HCT116 (cell line): ENCODE measurements at regions not wholly inside any gene's neighbourhood (a gene's known extent, or its start where the extent isn't known, plus 50 kb on each side); places are given as distances from the start of the nearest gene placed in this dataset.

Source experiments
- CEBPB ChIP-seq: IDR thresholded peaks from 2 replicates; pipeline ENCODE4 v1.6.1; 2012; ENCODE audit warnings: low read depth
- EZH2 ChIP-seq: fragments of 200-600 bp; sonication (generic); IDR thresholded peaks from 2 replicates; pipeline ENCODE4 v1.6.1; 2017; ENCODE audit warnings: antibody characterized with exemption, mixed run types
- EZH2phosphoT487 ChIP-seq: fragments of 200-600 bp; IDR thresholded peaks from 2 replicates; pipeline ENCODE4 v1.6.1; 2018; ENCODE audit warnings: antibody characterized with exemption, borderline replicate concordance
- POLR2A ChIP-seq: IDR thresholded peaks from 2 replicates; pipeline ENCODE4 v1.7.0; 2011; ENCODE audit warnings: borderline replicate concordance; ENCODE audit not compliant: insufficient read depth, insufficient read length; ENCODE audit errors: extremely low read depth
- POLR2AphosphoS5 ChIP-seq: IDR thresholded peaks from 2 replicates; pipeline ENCODE4 v1.6.1; 2011; ENCODE audit warnings: mild to moderate bottlenecking, low read depth, low read length, moderate library complexity
- RAD21 ChIP-seq: IDR thresholded peaks from 2 replicates; pipeline ENCODE4 v1.6.1; 2012; ENCODE audit warnings: low read depth, mild to moderate bottlenecking
- SIN3A ChIP-seq: IDR thresholded peaks from 2 replicates; pipeline ENCODE4 v1.6.1; 2012; ENCODE audit warnings: low read depth
- YY1 ChIP-seq: IDR thresholded peaks from 2 replicates; pipeline ENCODE4 v1.6.1; 2011; ENCODE audit warnings: low read length, low read depth, moderate library complexity, mild to moderate bottlenecking; ENCODE audit not compliant: insufficient replicate concordance; ENCODE audit errors: extremely low read depth
- ZNF274 ChIP-seq: fragments of 200-500 bp; sonication (Bioruptor generic); IDR thresholded peaks from 2 replicates; pipeline ENCODE4 v1.6.1; 2014; ENCODE audit warnings: mild to moderate bottlenecking, low read depth, low read length, inconsistent platforms
- TF ChIP-seq, protein P1 (sequence below): IDR thresholded peaks from 2 replicates; pipeline ENCODE4 v1.6.1; 2012; ENCODE audit warnings: low read depth
- TF ChIP-seq, protein P2 (sequence below), 3 experiments: fragments of 200-600 bp in 1 of 3; sonication (generic) in 1 of 3; IDR thresholded peaks in 2 of 3; conservative IDR thresholded peaks in 1 of 3; 2 replicates each; pipeline ENCODE4 v1.5.1; 2012 to 2017; ENCODE audit warnings: low read depth in 2 of 3, low read length in 2 of 3, antibody characterized with exemption in 1 of 3, borderline replicate concordance in 1 of 3, control low read depth in 1 of 3, mild to moderate bottlenecking in 1 of 3, mixed read lengths in 1 of 3, mixed run types in 1 of 3, moderate library complexity in 1 of 3; ENCODE audit not compliant: insufficient read depth in 1 of 3
- TF ChIP-seq, protein P3 (sequence below): IDR thresholded peaks from 2 replicates; pipeline ENCODE4 v1.6.1; 2012

DNA sequence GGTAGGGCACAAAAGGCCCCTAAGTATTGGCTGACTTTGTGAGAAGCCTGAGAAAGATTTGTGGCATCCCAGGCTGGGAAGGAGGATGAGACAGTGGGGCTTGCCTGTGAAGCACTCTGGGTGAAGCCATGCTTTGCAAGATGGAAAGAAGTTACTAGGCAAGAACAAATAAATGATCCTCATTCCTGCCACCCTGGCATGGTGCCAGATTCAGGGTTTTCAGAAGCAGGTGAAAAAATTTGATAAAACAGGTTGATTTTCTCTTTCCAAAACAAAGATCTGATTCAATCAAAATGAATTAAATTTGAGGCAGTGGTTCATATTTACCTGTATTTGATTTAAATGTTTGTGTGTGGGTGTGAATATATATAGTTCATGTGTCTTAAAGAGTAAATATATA, 386.9 kb upstream of the PROX1 start:
- TF ChIP-seq, protein P1, sequence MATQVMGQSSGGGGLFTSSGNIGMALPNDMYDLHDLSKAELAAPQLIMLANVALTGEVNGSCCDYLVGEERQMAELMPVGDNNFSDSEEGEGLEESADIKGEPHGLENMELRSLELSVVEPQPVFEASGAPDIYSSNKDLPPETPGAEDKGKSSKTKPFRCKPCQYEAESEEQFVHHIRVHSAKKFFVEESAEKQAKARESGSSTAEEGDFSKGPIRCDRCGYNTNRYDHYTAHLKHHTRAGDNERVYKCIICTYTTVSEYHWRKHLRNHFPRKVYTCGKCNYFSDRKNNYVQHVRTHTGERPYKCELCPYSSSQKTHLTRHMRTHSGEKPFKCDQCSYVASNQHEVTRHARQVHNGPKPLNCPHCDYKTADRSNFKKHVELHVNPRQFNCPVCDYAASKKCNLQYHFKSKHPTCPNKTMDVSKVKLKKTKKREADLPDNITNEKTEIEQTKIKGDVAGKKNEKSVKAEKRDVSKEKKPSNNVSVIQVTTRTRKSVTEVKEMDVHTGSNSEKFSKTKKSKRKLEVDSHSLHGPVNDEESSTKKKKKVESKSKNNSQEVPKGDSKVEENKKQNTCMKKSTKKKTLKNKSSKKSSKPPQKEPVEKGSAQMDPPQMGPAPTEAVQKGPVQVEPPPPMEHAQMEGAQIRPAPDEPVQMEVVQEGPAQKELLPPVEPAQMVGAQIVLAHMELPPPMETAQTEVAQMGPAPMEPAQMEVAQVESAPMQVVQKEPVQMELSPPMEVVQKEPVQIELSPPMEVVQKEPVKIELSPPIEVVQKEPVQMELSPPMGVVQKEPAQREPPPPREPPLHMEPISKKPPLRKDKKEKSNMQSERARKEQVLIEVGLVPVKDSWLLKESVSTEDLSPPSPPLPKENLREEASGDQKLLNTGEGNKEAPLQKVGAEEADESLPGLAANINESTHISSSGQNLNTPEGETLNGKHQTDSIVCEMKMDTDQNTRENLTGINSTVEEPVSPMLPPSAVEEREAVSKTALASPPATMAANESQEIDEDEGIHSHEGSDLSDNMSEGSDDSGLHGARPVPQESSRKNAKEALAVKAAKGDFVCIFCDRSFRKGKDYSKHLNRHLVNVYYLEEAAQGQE, result no peak
- TF ChIP-seq, protein P2, sequence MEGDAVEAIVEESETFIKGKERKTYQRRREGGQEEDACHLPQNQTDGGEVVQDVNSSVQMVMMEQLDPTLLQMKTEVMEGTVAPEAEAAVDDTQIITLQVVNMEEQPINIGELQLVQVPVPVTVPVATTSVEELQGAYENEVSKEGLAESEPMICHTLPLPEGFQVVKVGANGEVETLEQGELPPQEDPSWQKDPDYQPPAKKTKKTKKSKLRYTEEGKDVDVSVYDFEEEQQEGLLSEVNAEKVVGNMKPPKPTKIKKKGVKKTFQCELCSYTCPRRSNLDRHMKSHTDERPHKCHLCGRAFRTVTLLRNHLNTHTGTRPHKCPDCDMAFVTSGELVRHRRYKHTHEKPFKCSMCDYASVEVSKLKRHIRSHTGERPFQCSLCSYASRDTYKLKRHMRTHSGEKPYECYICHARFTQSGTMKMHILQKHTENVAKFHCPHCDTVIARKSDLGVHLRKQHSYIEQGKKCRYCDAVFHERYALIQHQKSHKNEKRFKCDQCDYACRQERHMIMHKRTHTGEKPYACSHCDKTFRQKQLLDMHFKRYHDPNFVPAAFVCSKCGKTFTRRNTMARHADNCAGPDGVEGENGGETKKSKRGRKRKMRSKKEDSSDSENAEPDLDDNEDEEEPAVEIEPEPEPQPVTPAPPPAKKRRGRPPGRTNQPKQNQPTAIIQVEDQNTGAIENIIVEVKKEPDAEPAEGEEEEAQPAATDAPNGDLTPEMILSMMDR (IDR thresholded peaks at IDR 0.05 in 2 of 3, conservative IDR thresholded peaks at IDR 0.05 in 1 of 3; ENCODE audit: borderline replicate concordance in 1 of 3, insufficient read depth in 1 of 3, low read depth in 2 of 3, low read length in 2 of 3), result no peak
- TF ChIP-seq RAD21, result no peak
- no peak for TF ChIP-seq POLR2AphosphoS5
- TF ChIP-seq YY1, result no peak
- TF ChIP-seq POLR2A, result no peak
- no peak for TF ChIP-seq EZH2phosphoT487
- TF ChIP-seq, protein P3, sequence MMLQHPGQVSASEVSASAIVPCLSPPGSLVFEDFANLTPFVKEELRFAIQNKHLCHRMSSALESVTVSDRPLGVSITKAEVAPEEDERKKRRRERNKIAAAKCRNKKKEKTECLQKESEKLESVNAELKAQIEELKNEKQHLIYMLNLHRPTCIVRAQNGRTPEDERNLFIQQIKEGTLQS, result no peak
- TF ChIP-seq EZH2, result no peak
- TF ChIP-seq SIN3A, result no peak
- TF ChIP-seq ZNF274, result no peak
- no peak for TF ChIP-seq CEBPB
